Small intestine (tissue), 7 donors: ENCODE measurements at regions not wholly inside any gene's neighbourhood (a gene's known extent, or its start where the extent isn't known, plus 50 kb on each side); places are given as distances from the start of the nearest gene placed in this dataset.
A peak's percentile ranks its signal among the peaks of the same experiment; 100 is the strongest.

Source experiments
- DNase-seq, 2 donors: peaks; one replicate each; pipeline versions ENCODE4 v3.0.0 to v3.0.0-alpha.2; 2013
- FAIRE-seq: peaks from 2 replicates; lab custom pipeline; 2012; peaks lifted over from hg19 to GRCh38; lab: Jason Lieb, UNC
- H3K27ac ChIP-seq, 3 donors: one replicate each; pipeline ENCODE4 v1.5.1; 2013; ENCODE audit warnings: low read length in 2 of 3, mild to moderate bottlenecking in 2 of 3, control low read depth in 1 of 3, inconsistent platforms in 1 of 3, low read depth in 1 of 3, moderate library complexity in 1 of 3
- H3K27me3 ChIP-seq, 3 donors: one replicate each; pipeline ENCODE4 v1.6.1; 2013; ENCODE audit warnings: low read length in 3 of 3, inconsistent platforms in 1 of 3; ENCODE audit not compliant: control insufficient read depth in 3 of 3, insufficient read depth in 3 of 3
- H3K36me3 ChIP-seq, 3 donors: one replicate each; pipeline ENCODE4 v1.6.1; 2013; ENCODE audit warnings: low read length in 3 of 3, inconsistent platforms in 1 of 3, low read depth in 1 of 3, mild to moderate bottlenecking in 1 of 3, moderate library complexity in 1 of 3; ENCODE audit not compliant: control insufficient read depth in 3 of 3, insufficient read depth in 2 of 3
- H3K4me1 ChIP-seq, 3 donors: one replicate each; pipeline ENCODE4 v1.6.1; 2013; ENCODE audit warnings: low read length in 2 of 3, inconsistent platforms in 1 of 3, low read depth in 1 of 3, mild to moderate bottlenecking in 1 of 3, moderate library complexity in 1 of 3; ENCODE audit not compliant: control insufficient read depth in 3 of 3, insufficient read depth in 2 of 3
- H3K4me3 ChIP-seq, 3 donors: one replicate each; pipeline ENCODE4 v1.5.1; 2013; ENCODE audit warnings: low read length in 3 of 3, control low read depth in 1 of 3, inconsistent platforms in 1 of 3, low read depth in 1 of 3, mild to moderate bottlenecking in 1 of 3, moderate library complexity in 1 of 3
- H3K9me3 ChIP-seq, 2 donors: one replicate each; pipeline ENCODE4 v1.6.1; 2013; ENCODE audit warnings: low read depth in 1 of 2, low read length in 1 of 2; ENCODE audit not compliant: control insufficient read depth in 2 of 2, insufficient read depth in 1 of 2
- WGBS, 3 donors: extraction: QIAGEN DNeasy Blood & Tissue Kit; methylation state at CpG; one replicate each; pipeline ENCODE4 v1.1.7; 2013; 5-methylcytosine and 5-hydroxymethylcytosine counted together
- donor health status: healthy with polysubstance abuse.
- donor health status: control.
- donor health status: control.
- donor health status: Bipolar disorder and iron deficiency.
- donor health status: healthy.

DNA sequence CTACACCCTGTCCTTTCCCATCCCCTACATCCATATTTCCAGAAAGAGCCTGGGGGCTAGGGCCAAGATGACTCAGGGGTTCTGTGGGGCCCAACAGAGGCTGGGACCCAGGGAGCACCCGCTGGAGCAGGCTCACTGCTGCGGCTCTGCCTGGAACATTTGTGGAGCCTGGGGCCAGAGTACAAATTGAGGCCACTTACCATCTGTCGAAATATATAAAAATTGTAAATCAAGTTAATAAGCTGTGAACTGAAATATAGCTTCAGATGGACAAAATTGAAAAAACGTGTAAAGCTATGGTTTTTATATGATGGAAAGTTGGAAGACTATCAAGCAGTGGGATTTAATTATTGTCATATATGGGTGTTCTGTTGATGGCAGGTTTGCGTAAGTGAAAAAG lies 82.9 kb upstream of the ATXN1 start:
- H3K36me3 ChIP-seq: no peaks in the 10 kb centered on the region
- WGBS, 3 donors: 82 to 85% (median 84%) methylated on average over 5 of the region's 5 CpGs
- DNase-seq (no peak), FAIRE-seq (no peak)
- H3K27ac ChIP-seq: no peak overlapping the region
- no peaks in the 10 kb centered on the region for H3K4me1 ChIP-seq
- peaks cover 0 to 7% (median 0%) of the 10 kb centered on the region in 3 donors for H3K27me3 ChIP-seq
- no peaks in the 10 kb centered on the region for H3K9me3 ChIP-seq
- H3K4me3 ChIP-seq: no peak overlapping the region

DNA sequence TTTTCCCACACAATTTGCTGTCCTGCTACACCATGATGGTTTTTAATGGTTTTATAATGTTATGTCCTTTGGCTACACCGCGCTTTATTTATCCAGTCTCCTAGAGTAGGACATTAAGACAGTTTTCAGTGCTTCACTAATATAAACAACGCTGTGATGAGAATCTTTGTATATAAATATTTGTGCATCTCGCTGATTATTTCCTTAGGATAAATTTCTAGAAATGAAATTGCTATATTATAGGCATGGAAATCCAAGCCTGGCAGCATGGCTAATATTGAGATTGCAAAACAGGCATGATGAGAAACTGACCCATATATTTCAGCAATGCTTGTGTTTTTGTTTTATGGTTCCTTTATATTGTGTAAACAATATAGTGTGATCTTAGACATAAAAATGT lies 81.4 kb upstream of the ATXN1 start:
- Histone ChIP-seq H3K4me1 (no peaks in the 10 kb centered on the region), H3K9me3 (no peaks in the 10 kb centered on the region), H3K36me3 (no peaks in the 10 kb centered on the region), H3K4me3 (no peak overlapping the region), H3K27ac (no peak overlapping the region), H3K27me3 (peaks cover 0 to 3% (median 0%) of the 10 kb centered on the region in 3 donors)
- WGBS, 3 donors: 68 to 91% (median 91%) methylated on average over 4 of the region's 4 CpGs
- FAIRE-seq (no peak), DNase-seq (no peak)

DNA sequence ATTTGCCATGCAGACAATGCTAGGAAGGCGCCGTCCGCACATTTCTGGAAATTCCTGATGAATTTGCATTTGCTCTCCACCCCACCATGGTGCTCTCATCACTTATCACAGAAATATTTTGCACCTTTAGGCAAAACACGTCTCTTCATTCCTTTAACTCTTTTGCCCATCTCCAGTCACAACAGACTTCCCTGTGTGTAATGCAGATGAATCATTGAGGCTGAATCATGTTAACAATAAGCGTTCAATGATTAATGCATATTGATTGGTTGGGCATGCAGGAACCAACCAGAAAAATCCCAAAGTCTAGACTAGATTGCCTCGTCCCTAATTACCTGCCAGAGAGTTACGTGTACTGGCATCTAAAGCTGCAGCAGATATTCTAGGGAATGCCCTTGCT lies 80.0 kb upstream of the ATXN1 start:
- 58 to 75% (median 67%) methylated on average over 7 of the region's 7 CpGs for WGBS, 3 donors
- H3K27ac ChIP-seq: no peak overlapping the region
- H3K36me3 ChIP-seq: no peaks in the 10 kb centered on the region
- H3K9me3 ChIP-seq: no peaks in the 10 kb centered on the region
- no peaks in the 10 kb centered on the region for H3K4me1 ChIP-seq
- no peak for FAIRE-seq
- DNase-seq: no peak
- H3K4me3 ChIP-seq: no peak overlapping the region
- no peaks in the 10 kb centered on the region for H3K27me3 ChIP-seq

DNA sequence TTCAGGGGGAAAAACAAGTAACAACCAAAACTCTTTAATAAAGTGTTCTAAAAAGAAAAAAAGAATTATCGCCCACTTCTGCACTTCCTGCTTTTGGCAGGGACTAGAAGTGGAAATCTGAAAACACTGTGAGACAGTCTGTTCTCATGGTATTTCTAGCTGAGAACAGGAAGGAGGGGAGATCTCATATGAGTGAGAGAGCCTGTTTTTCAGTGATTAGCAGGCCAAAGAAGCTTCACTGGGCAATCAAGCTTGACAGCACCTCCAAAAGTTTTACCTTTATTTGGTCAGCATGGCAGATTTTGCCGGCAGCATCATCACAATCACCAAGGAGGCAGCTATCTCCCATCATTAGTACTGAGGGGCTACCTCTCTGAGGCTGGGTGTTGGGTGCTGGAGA lies 79.5 kb upstream of the ATXN1 start:
- 64 to 87% (median 67%) methylated on average over 2 of the region's 2 CpGs for WGBS, 3 donors
- DNase-seq: no peak
- no peak overlapping the region for H3K27ac ChIP-seq
- H3K27me3 ChIP-seq: no peaks in the 10 kb centered on the region
- H3K36me3 ChIP-seq: no peaks in the 10 kb centered on the region
- no peak for FAIRE-seq
- H3K4me3 ChIP-seq: no peak overlapping the region
- peaks cover 0 to 4% (median 0%) of the 10 kb centered on the region in 3 donors for H3K4me1 ChIP-seq
- no peaks in the 10 kb centered on the region for H3K9me3 ChIP-seq

GRCh38 chr6:16840291-16840690 lies 79.0 kb upstream of the ATXN1 start:
- DNase-seq: no peak
- Histone ChIP-seq H3K27me3 (no peaks in the 10 kb centered on the region), H3K9me3 (no peaks in the 10 kb centered on the region), H3K4me1 (peaks cover 0 to 4% (median 0%) of the 10 kb centered on the region in 3 donors), H3K4me3 (no peak overlapping the region), H3K27ac (no peak overlapping the region), H3K36me3 (no peaks in the 10 kb centered on the region)
- FAIRE-seq: no peak
- 56 to 64% (median 59%) methylated on average over 3 of the region's 3 CpGs for WGBS, 3 donors

DNA sequence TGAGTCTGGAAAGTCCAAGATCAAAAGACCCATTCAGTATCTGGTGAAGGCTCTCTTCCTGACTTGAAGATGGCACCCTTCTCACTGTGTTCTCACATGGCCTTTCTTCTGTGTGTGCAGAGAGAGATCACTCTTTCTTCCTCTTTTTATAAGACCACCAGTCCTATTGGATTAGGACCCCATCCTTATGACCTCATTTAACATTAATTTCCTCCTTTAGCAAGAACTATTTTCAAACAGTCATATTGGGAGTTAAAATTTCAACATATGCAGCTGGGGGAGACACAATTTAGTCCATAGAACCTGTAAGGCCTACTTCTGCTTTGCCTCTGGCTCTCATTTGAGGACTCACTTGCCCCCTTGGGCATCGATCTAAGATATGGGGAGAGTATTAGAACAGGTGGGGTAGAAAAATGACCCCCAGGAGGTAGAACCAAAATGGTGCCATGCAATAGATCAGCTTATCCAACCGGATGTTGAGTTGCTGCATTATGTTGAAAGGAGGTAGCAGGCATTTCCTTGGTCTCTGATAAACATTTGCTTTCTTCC lies 78.4 kb upstream of the ATXN1 start:
- H3K9me3 ChIP-seq: no peaks in the 10 kb centered on the region
- no peak for DNase-seq
- no peak overlapping the region for H3K27ac ChIP-seq
- H3K4me3 ChIP-seq: no peak overlapping the region
- no peaks in the 10 kb centered on the region for H3K36me3 ChIP-seq
- H3K27me3 ChIP-seq: no peaks in the 10 kb centered on the region
- peaks cover 0 to 4% (median 0%) of the 10 kb centered on the region in 3 donors for H3K4me1 ChIP-seq
- FAIRE-seq: no peak
- WGBS, 3 donors: 95 to 98% (median 96%) methylated on average over 2 of the region's 2 CpGs

DNA sequence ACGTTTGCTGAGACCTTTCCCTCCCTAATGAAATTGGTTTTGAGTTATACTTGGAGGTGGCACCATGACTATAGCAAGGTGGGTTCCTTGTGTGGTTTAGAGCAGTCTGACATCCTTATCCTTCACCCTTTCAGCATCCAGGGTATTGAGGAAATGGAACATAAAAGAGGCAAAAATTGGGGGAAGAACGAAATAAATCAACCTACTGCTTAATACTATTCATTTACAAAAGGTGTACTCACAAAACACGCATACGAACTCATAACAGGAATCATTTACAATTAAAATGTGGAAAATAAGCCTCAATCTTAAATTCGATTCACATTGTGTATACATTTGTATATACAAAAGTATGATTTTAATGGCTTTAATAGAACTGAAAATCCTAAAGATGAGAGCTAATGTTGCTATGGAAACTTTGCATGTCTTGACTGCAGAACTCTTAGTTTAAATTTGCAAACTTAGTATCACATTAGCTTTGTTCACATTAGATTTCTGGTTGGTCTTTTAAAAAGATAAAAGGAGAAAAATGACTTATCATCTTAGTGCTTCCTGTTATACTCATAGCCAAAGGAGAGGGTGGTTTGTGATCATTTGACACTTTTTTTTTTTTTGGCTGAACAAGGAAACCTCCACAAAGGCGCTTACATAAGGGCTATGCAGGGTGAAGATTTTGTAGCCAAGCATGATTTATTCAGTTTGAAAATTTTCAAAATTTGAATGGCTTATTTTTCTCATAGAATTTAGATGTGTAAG lies 76.1 kb upstream of the ATXN1 start:
- FAIRE-seq: no peak
- no peaks in the 10 kb centered on the region for H3K9me3 ChIP-seq
- H3K4me1 ChIP-seq: peaks cover 0 to 4% (median 0%) of the 10 kb centered on the region in 3 donors
- no peak for DNase-seq
- H3K27ac ChIP-seq: no peak overlapping the region
- H3K27me3 ChIP-seq: no peaks in the 10 kb centered on the region
- WGBS, 3 donors: 71 to 85% (median 75%) methylated on average over 6 of the region's 6 CpGs
- no peaks in the 10 kb centered on the region for H3K36me3 ChIP-seq
- H3K4me3 ChIP-seq: no peak overlapping the region

DNA sequence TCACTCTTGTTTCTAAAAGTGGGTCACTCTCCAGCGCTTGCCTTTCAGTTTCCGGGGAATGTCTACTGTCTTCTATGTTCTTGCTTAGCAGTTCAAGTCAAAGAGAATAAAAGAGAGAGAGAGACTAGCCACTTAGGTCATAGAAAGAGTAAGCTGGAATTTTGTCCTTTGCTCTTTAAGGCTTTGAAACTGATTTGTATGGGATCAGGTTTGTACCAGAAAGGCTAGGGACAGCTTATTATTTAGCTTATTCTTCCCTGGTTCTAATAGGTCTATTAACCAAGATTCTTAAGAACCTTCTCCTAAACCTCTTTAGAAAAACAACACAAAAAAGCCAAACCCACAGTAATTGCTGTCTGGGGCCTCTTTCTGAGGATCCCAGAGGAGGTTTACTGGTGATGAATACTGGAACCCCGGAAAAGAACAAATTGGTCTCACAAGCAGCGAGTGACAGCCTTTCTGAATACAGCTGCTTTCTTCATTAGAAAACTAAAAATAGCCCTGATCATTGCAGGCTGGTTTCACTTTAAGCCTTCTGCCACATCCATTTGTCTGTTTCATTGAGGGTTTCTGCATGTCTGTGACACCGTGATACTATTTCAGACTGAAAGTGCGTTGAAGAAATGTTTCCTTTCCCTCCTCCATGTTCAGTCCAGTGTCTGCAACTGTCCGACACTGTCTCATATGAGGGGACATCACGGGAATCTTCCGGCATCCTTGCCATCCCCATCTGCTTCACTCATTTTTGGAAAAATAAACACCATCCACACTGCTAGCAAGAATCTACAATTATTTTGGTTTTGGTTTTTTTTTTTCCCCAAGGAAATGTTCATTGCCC lies 75.1 kb upstream of the ATXN1 start:
- Histone ChIP-seq H3K4me1 (peaks cover 0 to 4% (median 0%) of the 10 kb centered on the region in 3 donors), H3K27ac (peak overlapping the region in 2 of 3 donors; percentile 15 to 47), H3K27me3 (no peaks in the 10 kb centered on the region), H3K36me3 (no peaks in the 10 kb centered on the region), H3K9me3 (no peaks in the 10 kb centered on the region), H3K4me3 (no peak overlapping the region)
- peak in 1 of 2 donors; percentile 10 for DNase-seq
- no peak for FAIRE-seq
- 52 to 84% (median 73%) methylated on average over 9 of the region's 9 CpGs for WGBS, 3 donors
